Chondrocyte (in vitro differentiated cells): ENCODE measurements at regions not wholly inside any gene's neighbourhood (a gene's known extent, or its start where the extent isn't known, plus 50 kb on each side); places are given as distances from the start of the nearest gene placed in this dataset.

Experiments used
- DNase-seq: peaks from one replicate; pipeline ENCODE4 v3.0.0; 2021; ENCODE audit warnings: mixed read lengths, low spot score
- H3K27ac Mint-ChIP-seq: one replicate; pipeline ENCODE4 v1.8.0; 2021; ENCODE audit warnings: mild to moderate bottlenecking, moderate library complexity, mixed read lengths; ENCODE audit not compliant: unreplicated experiment
- H3K27me3 Mint-ChIP-seq: 2 replicates; pipeline ENCODE4 v1.8.0; 2021; ENCODE audit warnings: low read depth, mixed read lengths
- H3K36me3 Mint-ChIP-seq: 2 replicates; pipeline ENCODE4 v1.8.0; 2021; ENCODE audit warnings: low read depth, mixed read lengths
- H3K4me1 Mint-ChIP-seq: 2 replicates; pipeline ENCODE4 v1.8.0; 2021; ENCODE audit warnings: low read depth, mild to moderate bottlenecking, mixed read lengths
- H3K4me3 Mint-ChIP-seq: one replicate; pipeline ENCODE4 v1.8.0; 2021; ENCODE audit warnings: mild to moderate bottlenecking, moderate library complexity, mixed read lengths; ENCODE audit not compliant: unreplicated experiment
- H3K9me3 Mint-ChIP-seq: 2 replicates; pipeline ENCODE4 v1.8.0; 2021; ENCODE audit warnings: low read depth, mixed read lengths
- CTCF ChIP-seq: fragments of 200-600 bp; sonication (generic); IDR thresholded peaks from 2 replicates; pipeline ENCODE4 v1.5.0; 2021; ENCODE audit warnings: antibody characterized with exemption, mild to moderate bottlenecking, moderate library complexity

- H3K36me3 Mint-ChIP-seq: peaks cover 5% of the 10 kb centered on the region
- H3K4me1 Mint-ChIP-seq: no peaks in the 10 kb centered on the region
- no peak for DNase-seq
- TF ChIP-seq CTCF: no peak
- peaks cover 14% of the 10 kb centered on the region for H3K9me3 Mint-ChIP-seq
- H3K27ac Mint-ChIP-seq: no peak overlapping the region
- H3K27me3 Mint-ChIP-seq: no peaks in the 10 kb centered on the region
- H3K4me3 Mint-ChIP-seq: no peak overlapping the region
These were observed 151.3 kb downstream of the BACH1 start for GRCh38 chr21:29450058-29450457.

- Mint-ChIP-seq H3K9me3 (peaks cover 12% of the 10 kb centered on the region), H3K27me3 (no peaks in the 10 kb centered on the region), H3K27ac (no peak overlapping the region), H3K36me3 (peaks cover 5% of the 10 kb centered on the region), H3K4me1 (no peaks in the 10 kb centered on the region), H3K4me3 (no peak overlapping the region)
- no peak for DNase-seq
- no peak for TF ChIP-seq CTCF
These were observed 154.8 kb downstream of the BACH1 start for GRCh38 chr21:29453511-29453910.

DNA sequence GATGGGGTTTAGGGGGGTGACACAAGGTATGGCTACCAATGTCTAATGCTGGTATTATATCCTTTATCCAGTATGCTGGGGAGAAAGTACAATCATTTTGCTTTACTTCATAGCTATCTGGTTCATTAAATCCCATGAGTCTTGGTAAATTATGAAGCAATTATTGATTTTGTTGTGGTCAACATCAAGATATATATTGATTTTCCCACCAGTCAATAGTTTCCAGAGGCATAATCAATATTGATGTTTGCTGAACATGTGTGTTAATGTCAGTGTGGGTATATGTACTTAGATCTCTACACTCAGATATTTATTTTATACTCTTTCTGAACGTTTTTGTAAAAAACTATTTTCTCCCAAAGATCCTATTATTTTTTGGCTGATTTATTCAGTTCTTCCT, 155.5 kb downstream of the BACH1 start:
- no peak overlapping the region for H3K27ac Mint-ChIP-seq
- no peaks in the 10 kb centered on the region for H3K27me3 Mint-ChIP-seq
- DNase-seq: no peak
- no peak for TF ChIP-seq CTCF
- H3K9me3 Mint-ChIP-seq: peaks cover 6% of the 10 kb centered on the region
- H3K4me3 Mint-ChIP-seq: no peak overlapping the region
- peaks cover 2% of the 10 kb centered on the region for H3K36me3 Mint-ChIP-seq
- no peaks in the 10 kb centered on the region for H3K4me1 Mint-ChIP-seq

DNA sequence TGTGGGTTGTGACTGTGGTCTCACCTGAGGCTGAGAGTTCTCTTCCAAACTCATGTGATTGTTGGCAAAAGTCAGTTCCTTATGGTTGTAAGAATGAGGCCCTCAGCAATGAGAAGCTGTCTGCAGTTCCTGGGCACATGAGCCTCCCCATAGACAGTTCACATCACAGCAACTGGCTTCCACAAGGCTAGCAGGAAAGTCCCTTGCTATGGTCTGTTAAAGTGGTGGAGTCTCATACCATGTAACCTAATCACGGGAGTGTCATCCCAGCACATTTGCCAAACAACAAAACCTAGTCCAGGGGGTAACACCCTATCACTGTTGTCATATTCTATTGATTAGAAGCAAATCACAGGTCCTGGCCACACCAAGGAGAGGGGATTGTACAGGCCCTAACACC, 163.8 kb downstream of the BACH1 start:
- no peak for TF ChIP-seq CTCF
- no peak for DNase-seq
- Mint-ChIP-seq H3K36me3 (peaks cover 9% of the 10 kb centered on the region), H3K27ac (no peak overlapping the region), H3K4me3 (no peak overlapping the region), H3K27me3 (no peaks in the 10 kb centered on the region), H3K9me3 (peaks cover 3% of the 10 kb centered on the region), H3K4me1 (no peaks in the 10 kb centered on the region)

GRCh38 chr21:29465546-29465945, 166.8 kb downstream of the BACH1 start:
- no peak for DNase-seq
- Mint-ChIP-seq H3K4me1 (no peaks in the 10 kb centered on the region), H3K4me3 (no peak overlapping the region), H3K27ac (no peak overlapping the region), H3K9me3 (peaks cover 3% of the 10 kb centered on the region), H3K36me3 (peaks cover 7% of the 10 kb centered on the region), H3K27me3 (no peaks in the 10 kb centered on the region)
- no peak for TF ChIP-seq CTCF
